Chondrocyte (in vitro differentiated cells): ENCODE measurements at regions not wholly inside any gene's neighbourhood (a gene's known extent, or its start where the extent isn't known, plus 50 kb on each side); places are given as distances from the start of the nearest gene placed in this dataset.

Experiments
- DNase-seq: peaks from one replicate; pipeline ENCODE4 v3.0.0; 2021; ENCODE audit warnings: mixed read lengths, low spot score
- H3K27ac Mint-ChIP-seq: one replicate; pipeline ENCODE4 v1.8.0; 2021; ENCODE audit warnings: mild to moderate bottlenecking, moderate library complexity, mixed read lengths; ENCODE audit not compliant: unreplicated experiment
- H3K27me3 Mint-ChIP-seq: 2 replicates; pipeline ENCODE4 v1.8.0; 2021; ENCODE audit warnings: low read depth, mixed read lengths
- H3K36me3 Mint-ChIP-seq: 2 replicates; pipeline ENCODE4 v1.8.0; 2021; ENCODE audit warnings: low read depth, mixed read lengths
- H3K4me1 Mint-ChIP-seq: 2 replicates; pipeline ENCODE4 v1.8.0; 2021; ENCODE audit warnings: low read depth, mild to moderate bottlenecking, mixed read lengths
- H3K4me3 Mint-ChIP-seq: one replicate; pipeline ENCODE4 v1.8.0; 2021; ENCODE audit warnings: mild to moderate bottlenecking, moderate library complexity, mixed read lengths; ENCODE audit not compliant: unreplicated experiment
- H3K9me3 Mint-ChIP-seq: 2 replicates; pipeline ENCODE4 v1.8.0; 2021; ENCODE audit warnings: low read depth, mixed read lengths
- CTCF ChIP-seq: fragments of 200-600 bp; sonication (generic); IDR thresholded peaks from 2 replicates; pipeline ENCODE4 v1.5.0; 2021; ENCODE audit warnings: antibody characterized with exemption, mild to moderate bottlenecking, moderate library complexity

GRCh38 chr5:155252025-155252424 is 238.5 kb downstream of the KIF4B start:
- DNase-seq = no peak
- H3K27ac Mint-ChIP-seq = no peak overlapping the region
- no peaks in the 10 kb centered on the region for H3K36me3 Mint-ChIP-seq
- no peak overlapping the region for H3K4me3 Mint-ChIP-seq
- no peaks in the 10 kb centered on the region for H3K9me3 Mint-ChIP-seq
- no peaks in the 10 kb centered on the region for H3K4me1 Mint-ChIP-seq
- no peaks in the 10 kb centered on the region for H3K27me3 Mint-ChIP-seq
- no peak for TF ChIP-seq CTCF

GRCh38 chr5:155252717-155253116 is 239.2 kb downstream of the KIF4B start:
- H3K4me3 Mint-ChIP-seq = no peak overlapping the region
- no peak for TF ChIP-seq CTCF
- DNase-seq = no peak
- H3K4me1 Mint-ChIP-seq = no peaks in the 10 kb centered on the region
- no peak overlapping the region for H3K27ac Mint-ChIP-seq
- H3K27me3 Mint-ChIP-seq = no peaks in the 10 kb centered on the region
- H3K36me3 Mint-ChIP-seq = no peaks in the 10 kb centered on the region
- no peaks in the 10 kb centered on the region for H3K9me3 Mint-ChIP-seq

DNA sequence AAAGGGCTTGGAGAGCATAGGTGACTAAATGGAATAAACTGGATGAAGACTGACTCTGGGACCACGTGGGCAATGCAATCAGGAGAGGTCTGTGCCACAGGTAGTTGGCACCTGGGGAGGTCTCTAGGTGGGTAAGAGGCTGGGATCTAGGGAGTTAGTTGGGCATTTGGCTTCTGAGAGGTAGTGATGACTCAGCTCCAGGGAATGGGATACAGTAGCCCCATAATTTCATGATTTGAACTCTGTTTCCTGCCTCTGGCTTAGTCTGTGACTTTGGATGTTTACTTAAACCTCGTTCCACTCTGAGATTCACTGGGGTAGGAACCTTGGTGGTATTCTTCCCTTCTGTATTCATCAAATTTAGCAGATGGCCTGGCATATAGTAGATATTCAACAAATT is 240.8 kb downstream of the KIF4B start:
- no peaks in the 10 kb centered on the region for H3K4me1 Mint-ChIP-seq
- DNase-seq = no peak
- H3K36me3 Mint-ChIP-seq = no peaks in the 10 kb centered on the region
- H3K9me3 Mint-ChIP-seq = no peaks in the 10 kb centered on the region
- no peak overlapping the region for H3K27ac Mint-ChIP-seq
- H3K4me3 Mint-ChIP-seq = no peak overlapping the region
- TF ChIP-seq CTCF = no peak
- H3K27me3 Mint-ChIP-seq = no peaks in the 10 kb centered on the region

DNA sequence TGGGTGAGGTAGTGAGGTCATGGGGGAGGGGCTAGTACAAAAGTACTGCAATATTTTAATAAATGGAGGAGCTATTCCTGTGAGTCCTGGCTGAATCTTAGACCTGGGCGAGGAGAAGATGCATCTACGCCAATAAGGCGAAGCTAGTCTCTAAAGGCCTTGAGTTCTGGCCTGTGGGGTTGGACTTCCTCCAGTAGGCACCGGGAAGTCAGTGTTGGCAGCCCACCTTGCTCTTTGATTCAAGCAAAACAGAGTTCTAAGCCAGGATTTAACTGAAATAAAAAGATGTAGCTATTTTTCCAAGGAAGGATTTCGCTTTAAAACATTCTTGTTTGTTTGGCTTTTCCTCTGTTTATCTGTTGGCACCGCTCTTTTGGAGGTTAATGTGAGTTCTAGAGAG is 244.6 kb downstream of the KIF4B start:
- Mint-ChIP-seq H3K27ac (no peak overlapping the region), H3K9me3 (no peaks in the 10 kb centered on the region)

GRCh38 chr5:155259648-155260047 is 246.1 kb downstream of the KIF4B start:
- Mint-ChIP-seq H3K36me3 (no peaks in the 10 kb centered on the region), H3K4me3 (no peak overlapping the region), H3K27ac (no peak overlapping the region), H3K9me3 (no peaks in the 10 kb centered on the region), H3K4me1 (no peaks in the 10 kb centered on the region), H3K27me3 (no peaks in the 10 kb centered on the region)
- no peak for DNase-seq
- TF ChIP-seq CTCF = no peak

More for the DNA sequence above, 244.6 kb downstream of the KIF4B start:
- no peak for TF ChIP-seq CTCF
- Mint-ChIP-seq H3K4me1 (no peaks in the 10 kb centered on the region), H3K36me3 (no peaks in the 10 kb centered on the region), H3K27me3 (no peaks in the 10 kb centered on the region), H3K4me3 (no peak overlapping the region)
- no peak for DNase-seq
